HepG2 (cell line): ENCODE measurements at regions not wholly inside any gene's neighbourhood (a gene's known extent, or its start where the extent isn't known, plus 50 kb on each side); places are given as distances from the start of the nearest gene placed in this dataset.

Experiments
- ATAC-seq: fragments of 200-7000 bp; cut with Tn5 transposase; 3 replicates; pipeline ENCODE4 v1.9.1; 2020; ENCODE audit warnings: mild to moderate bottlenecking, moderate library complexity
- BruUV-seq: library from RNA; stranded (reverse); fragments of 400-500 nt; replicated peaks from 2 replicates; lab custom pipeline; 2021; lab: Mats Ljungman, UMichigan
- CTCF ChIA-PET: fragments of 300-600 bp; formaldehyde crosslinking; extraction: SDS; loops from one replicate; lab custom pipeline; 2021; ENCODE audit warnings: low total read pairs, inconsistent platforms, low intra/inter-chr PET ratio; lab: Yijun Ruan, JAX
- POLR2A ChIA-PET: fragments of 350-600 bp; sonication (Branson Sonifier 250); formaldehyde crosslinking; loops from one replicate; lab custom pipeline; 2020; ENCODE audit warnings: antibody characterized with exemption, inconsistent platforms; lab: Yijun Ruan, JAX
- DNase-seq: peaks from one replicate; pipeline ENCODE4 v3.0.0-alpha.2; 2015; ENCODE audit warnings: low spot score
- FAIRE-seq: peaks from 3 replicates; lab custom pipeline; 2011; peaks lifted over from hg19 to GRCh38; lab: Jason Lieb, UNC
- H2AFZ ChIP-seq: one replicate; pipeline ENCODE4 v1.6.1; 2011; ENCODE audit warnings: low read length, inconsistent platforms
- H3K27ac ChIP-seq: fragments of 300-600 bp; 3 replicates; pipeline ENCODE4 v1.8.0; 2011; ENCODE audit warnings: mixed run types, mild to moderate bottlenecking, mixed read lengths, low read length, inconsistent platforms; ENCODE audit not compliant: insufficient read depth; ENCODE audit errors: extremely low read length
- H3K27me3 ChIP-seq, 2 experiments: fragments of 200-600 bp in 1 of 2; 2 replicates in 1 of 2; 3 replicates in 1 of 2; pipeline versions ENCODE4 v1.6.0 to v1.8.0; 2011; ENCODE audit warnings: low read length in 2 of 2, mild to moderate bottlenecking in 2 of 2, moderate library complexity in 2 of 2, inconsistent platforms in 1 of 2; ENCODE audit not compliant: insufficient read depth in 2 of 2, control insufficient read depth in 1 of 2
- H3K36me3 ChIP-seq, 2 experiments: fragments of 200-600 bp in 1 of 2; replicated peaks in 1 of 2; 2 replicates in 1 of 2; 3 replicates in 1 of 2; pipeline versions ENCODE4 v1.5.1 to v1.8.0; 2011; ENCODE audit warnings: low read length in 2 of 2, inconsistent platforms in 1 of 2; ENCODE audit not compliant: insufficient read depth in 2 of 2, control insufficient read depth in 1 of 2
- H3K4me1 ChIP-seq: 2 replicates; pipeline ENCODE4 v1.5.1; 2012; ENCODE audit warnings: low read length, inconsistent platforms; ENCODE audit not compliant: insufficient read depth
- H3K4me2 ChIP-seq: 2 replicates; pipeline ENCODE4 v1.6.0; 2011; ENCODE audit warnings: low read depth, low read length, inconsistent platforms
- H3K4me3 ChIP-seq, 3 experiments: fragments of 200-600 bp in 1 of 3; sonication (generic), shearing (Covaris generic) in 1 of 3; replicated peaks in 1 of 3; 2 replicates each; pipeline ENCODE4 v1.5.1; 2011 to 2016; ENCODE audit warnings: low read length in 3 of 3, inconsistent platforms in 2 of 3, low read depth in 2 of 3, mild to moderate bottlenecking in 2 of 3, control low read depth in 1 of 3, mixed read lengths in 1 of 3; ENCODE audit not compliant: insufficient read depth in 1 of 3
- H3K79me2 ChIP-seq: one replicate; pipeline ENCODE4 v1.6.1; 2011; ENCODE audit warnings: low read length, inconsistent platforms; ENCODE audit not compliant: insufficient read depth
- H3K9ac ChIP-seq: 2 replicates; pipeline ENCODE4 v1.6.0; 2011; ENCODE audit warnings: mild to moderate bottlenecking, low read depth, low read length, inconsistent platforms; ENCODE audit not compliant: insufficient read depth
- H3K9me3 ChIP-seq: 2 replicates; pipeline ENCODE4 v1.5.1; 2012; ENCODE audit warnings: mild to moderate bottlenecking, low read length
- H4K20me1 ChIP-seq: 2 replicates; pipeline ENCODE4 v1.6.0; 2011; ENCODE audit warnings: inconsistent platforms, mild to moderate bottlenecking, low read length, moderate library complexity; ENCODE audit not compliant: insufficient read depth
- ADNP ChIP-seq: sonication (generic); formaldehyde crosslinking; IDR thresholded peaks from 2 replicates; pipeline ENCODE4 v1.4.0; 2020; ENCODE audit warnings: missing genetic modification reagents
- ETV5 ChIP-seq: IDR thresholded peaks from 2 replicates; pipeline ENCODE4 v1.6.1; 2018; ENCODE audit warnings: missing biosample characterization, missing genetic modification reagents, inconsistent platforms, borderline replicate concordance
- HIVEP1 ChIP-seq: sonication (generic); formaldehyde crosslinking; IDR thresholded peaks from 2 replicates; pipeline ENCODE4 v1.4.0; 2020; ENCODE audit warnings: mild to moderate bottlenecking, missing genetic modification reagents
- IKZF1 ChIP-seq: fragments of 450-650 bp; IDR thresholded peaks from 2 replicates; pipeline ENCODE4 v1.7.1; 2016
- LCORL ChIP-seq, 2 experiments: fragments of 450-650 bp in 1 of 2; sonication (generic) in 1 of 2; formaldehyde crosslinking in 1 of 2; IDR thresholded peaks; 2 replicates each; pipeline versions ENCODE4 v1.5.0 to v1.6.1; 2017 to 2020; ENCODE audit warnings: antibody characterized with exemption in 1 of 2, missing genetic modification reagents in 1 of 2
- MAFF ChIP-seq: IDR thresholded peaks from 2 replicates; pipeline ENCODE4 v1.6.1; 2011; ENCODE audit warnings: low read depth, low read length, improper control_type of control experiment
- NR2C2 ChIP-seq: sonication (generic); formaldehyde crosslinking; IDR thresholded peaks from 2 replicates; pipeline ENCODE4 v1.4.0; 2020; ENCODE audit warnings: missing genetic modification reagents, mild to moderate bottlenecking, moderate library complexity, borderline replicate concordance
- RBFOX2 ChIP-seq: fragments of 200-400 bp; formaldehyde crosslinking; IDR thresholded peaks from 2 replicates; pipeline ENCODE4 v1.6.1; 2017; ENCODE audit warnings: low read depth, mild to moderate bottlenecking, low read length
- SMARCE1 ChIP-seq: fragments of 450-650 bp; IDR thresholded peaks from 2 replicates; pipeline ENCODE4 v1.6.1; 2017; ENCODE audit warnings: borderline replicate concordance
- TFE3 ChIP-seq: IDR thresholded peaks from 2 replicates; pipeline ENCODE4 v1.6.1; 2016
- THAP7 ChIP-seq: sonication (generic); formaldehyde crosslinking; IDR thresholded peaks from 2 replicates; pipeline ENCODE4 v1.8.1; 2023; ENCODE audit warnings: mild to moderate bottlenecking, missing genetic modification reagents
- YEATS4 ChIP-seq: sonication (generic); formaldehyde crosslinking; IDR thresholded peaks from 2 replicates; pipeline ENCODE4 v1.4.0; 2020; ENCODE audit warnings: missing genetic modification reagents, borderline replicate concordance
- ZKSCAN1 ChIP-seq: fragments of 150-350 bp; IDR thresholded peaks from 2 replicates; pipeline ENCODE4 v1.6.1; 2014; ENCODE audit warnings: low read length
- ZKSCAN5 ChIP-seq: sonication (generic); formaldehyde crosslinking; IDR thresholded peaks from 2 replicates; pipeline ENCODE4 v1.5.1; 2020; ENCODE audit warnings: mild to moderate bottlenecking, missing genetic modification reagents
- ZSCAN25 ChIP-seq: sonication (generic); formaldehyde crosslinking; IDR thresholded peaks from 2 replicates; pipeline ENCODE4 v1.8.0; 2022; ENCODE audit warnings: mild to moderate bottlenecking, missing genetic modification reagents
- WGBS: methylation state at CpG from one replicate; pipeline ENCODE4 v1.1.6; 2017; ENCODE audit warnings: low lambda C conversion rate; 5-methylcytosine and 5-hydroxymethylcytosine counted together
- in situ Hi-C: cut with HindIII; loops from 2 replicates; pipeline ENCODE4 v1.10.0; 2017; ENCODE audit warnings: low pct_unique_long_range_greater_than_20kb; ENCODE audit not compliant: extremely low pct_ligation_motif_present
- intact Hi-C: fragments of 100-400 bp; cut with micrococcal nuclease; formaldehyde crosslinking; loops from one replicate; pipeline ENCODE4 v1.10.0; 2022; ENCODE audit not compliant: unreplicated experiment
- TF ChIP-seq, protein P1 (sequence below): sonication (generic); formaldehyde crosslinking; IDR thresholded peaks from 2 replicates; pipeline ENCODE4 v1.9.0; 2022; ENCODE audit warnings: missing genetic modification reagents, mild to moderate bottlenecking, borderline replicate concordance
- TF ChIP-seq, protein P2 (sequence below): sonication (generic); formaldehyde crosslinking; IDR thresholded peaks from 2 replicates; pipeline ENCODE4 v1.8.1; 2023; ENCODE audit warnings: missing genetic modification reagents, mild to moderate bottlenecking, borderline replicate concordance

DNA sequence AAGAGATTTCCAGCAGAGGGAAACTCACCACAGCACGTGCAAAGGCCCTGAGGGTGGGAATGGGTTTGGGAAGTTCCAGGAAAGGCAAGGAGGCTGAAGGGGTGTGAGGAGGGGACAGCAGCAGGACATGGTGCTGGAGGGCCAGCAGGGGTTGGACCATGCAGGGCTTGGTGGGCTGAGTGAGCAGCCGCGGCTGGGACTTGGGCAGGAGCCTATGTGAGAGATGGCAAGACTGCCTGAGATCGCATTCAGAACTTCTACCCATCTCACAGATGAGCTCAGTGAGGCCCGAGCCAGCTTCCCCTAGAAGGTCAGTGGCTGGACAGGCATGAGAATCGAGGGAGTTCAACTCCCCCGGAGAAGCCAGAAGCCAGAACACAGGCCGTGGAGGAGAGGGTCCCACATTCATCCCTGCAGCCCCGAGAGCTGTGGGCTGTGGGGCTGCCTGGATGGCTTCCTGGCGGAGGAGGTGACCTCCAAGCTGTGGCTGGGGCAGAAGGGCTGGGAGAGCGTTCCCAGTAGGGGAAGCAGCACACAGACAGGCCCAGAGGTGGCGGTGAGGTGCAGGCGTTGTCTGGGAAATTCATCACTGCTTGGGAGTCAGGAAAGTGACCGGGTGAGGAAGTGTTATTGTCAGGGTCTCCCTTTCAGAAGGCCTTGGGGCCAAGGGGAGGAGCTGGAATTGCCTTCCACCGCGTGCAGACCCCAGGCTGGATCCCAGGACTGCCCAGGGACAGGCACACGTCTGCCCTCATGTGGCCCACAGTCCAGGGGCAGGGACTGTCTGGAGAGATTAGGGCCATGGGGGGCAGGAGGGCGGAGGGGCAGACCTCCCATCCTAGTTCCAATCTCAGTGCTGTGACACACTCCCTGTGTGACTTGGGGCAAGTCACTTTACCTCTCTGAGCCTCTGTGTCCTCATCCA lies 103.8 kb downstream of the CEBPB start (continued):
- TF ChIP-seq MAFF (no peak), SMARCE1 (no peak), ZKSCAN5 (CRISPR knock-in tag) (no peak), IKZF1 (no peak)
- TF ChIP-seq, protein P1, sequence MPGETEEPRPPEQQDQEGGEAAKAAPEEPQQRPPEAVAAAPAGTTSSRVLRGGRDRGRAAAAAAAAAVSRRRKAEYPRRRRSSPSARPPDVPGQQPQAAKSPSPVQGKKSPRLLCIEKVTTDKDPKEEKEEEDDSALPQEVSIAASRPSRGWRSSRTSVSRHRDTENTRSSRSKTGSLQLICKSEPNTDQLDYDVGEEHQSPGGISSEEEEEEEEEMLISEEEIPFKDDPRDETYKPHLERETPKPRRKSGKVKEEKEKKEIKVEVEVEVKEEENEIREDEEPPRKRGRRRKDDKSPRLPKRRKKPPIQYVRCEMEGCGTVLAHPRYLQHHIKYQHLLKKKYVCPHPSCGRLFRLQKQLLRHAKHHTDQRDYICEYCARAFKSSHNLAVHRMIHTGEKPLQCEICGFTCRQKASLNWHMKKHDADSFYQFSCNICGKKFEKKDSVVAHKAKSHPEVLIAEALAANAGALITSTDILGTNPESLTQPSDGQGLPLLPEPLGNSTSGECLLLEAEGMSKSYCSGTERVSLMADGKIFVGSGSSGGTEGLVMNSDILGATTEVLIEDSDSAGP (CRISPR knock-in tag) = peak; percentile 76

GRCh38 chr20:50295345-50295744 lies 104.7 kb downstream of the CEBPB start:
- no peak overlapping the region for H3K27ac ChIP-seq
- CTCF ChIA-PET = interaction anchor here (1.5 kb wide), 1 partner anchor 108 kb away, joined by 3 read pairs; no protein-coding TSS in a partner anchor
- FAIRE-seq (no peak), DNase-seq (no peak), ATAC-seq (no peak)
- no peaks in the 10 kb centered on the region for H4K20me1 ChIP-seq
- POLR2A ChIA-PET = interaction anchor here (1.0 to 7.8 kb wide), 9 partner anchors 11 to 127 kb away, joined by 3 to 178 read pairs (median 5); no protein-coding TSS in a partner anchor
- peaks cover 85% of the 10 kb centered on the region for H3K4me1 ChIP-seq
- 86% methylated on average over 5 of the region's 5 CpGs for WGBS
- H3K36me3 ChIP-seq = no peaks in the 10 kb centered on the region
- H3K79me2 ChIP-seq = no peaks in the 10 kb centered on the region
- peak overlapping the region; percentile 77; the same call in 1 of the 2 replicates for H3K4me2 ChIP-seq
- no peaks in the 10 kb centered on the region for H3K27me3 ChIP-seq
- no peak overlapping the region for H2AFZ ChIP-seq
- H3K4me3 ChIP-seq = no peak overlapping the region
- intact Hi-C loops = no loop called here
- in situ Hi-C loops = no loop called here
- no peak overlapping the region for H3K9ac ChIP-seq
- no peaks in the 10 kb centered on the region for H3K9me3 ChIP-seq
- no TSS peak for BruUV-seq
- TF ChIP-seq NR2C2 (CRISPR knock-in tag) (no peak), ZKSCAN1 (peak; percentile 86), SMARCE1 (no peak), LCORL (IDR thresholded peaks at IDR 0.05) (no peak), LCORL (CRISPR knock-in tag; IDR thresholded peaks at IDR 0.05) (peak; percentile 34; the same call in 1 of the 2 replicates), RBFOX2 (0 out of 2 replicates have a peak, but pooled peaks have one; percentile 1), HIVEP1 (no peak), ETV5 (CRISPR knock-in tag) (peak; percentile 27; the same call in 1 of the 2 replicates), TFE3 (CRISPR knock-in tag) (no peak), ADNP (CRISPR knock-in tag) (no peak), YEATS4 (CRISPR knock-in tag) (0 out of 2 replicates have a peak, but pooled peaks have one; percentile 7), THAP7 (0 out of 2 replicates have a peak, but pooled peaks have one; percentile 27), ZSCAN25 (no peak)
- TF ChIP-seq, protein P2, sequence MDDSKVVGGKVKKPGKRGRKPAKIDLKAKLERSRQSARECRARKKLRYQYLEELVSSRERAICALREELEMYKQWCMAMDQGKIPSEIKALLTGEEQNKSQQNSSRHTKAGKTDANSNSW (CRISPR knock-in tag) = 0 out of 2 replicates have a peak, but pooled peaks have one; percentile 70
